Fibroblast of lung (primary cell): ENCODE measurements at regions not wholly inside any gene's neighbourhood (a gene's known extent, or its start where the extent isn't known, plus 50 kb on each side); places are given as distances from the start of the nearest gene placed in this dataset.

Experiments used
- DNase-seq, 2 donors: peaks; one replicate each; pipeline versions ENCODE4 v3.0.0 to v3.0.0-alpha.2; 2010; ENCODE audit warnings: low read depth in 2 of 2
- H2AFZ ChIP-seq: 2 replicates; pipeline ENCODE4 v1.5.1; 2012; ENCODE audit warnings: low read length, control low read depth, inconsistent platforms
- H3K27ac ChIP-seq: 2 replicates; pipeline ENCODE4 v1.5.1; 2011; ENCODE audit warnings: low read length, control low read depth; ENCODE audit not compliant: insufficient read depth
- H3K27me3 ChIP-seq: 2 replicates; pipeline ENCODE4 v1.5.1; 2011; ENCODE audit warnings: mild to moderate bottlenecking, low read length; ENCODE audit not compliant: control insufficient read depth, insufficient read depth
- H3K36me3 ChIP-seq: 2 replicates; pipeline ENCODE4 v1.5.1; 2011; ENCODE audit warnings: low read length; ENCODE audit not compliant: control insufficient read depth, insufficient read depth
- H3K4me1 ChIP-seq: 2 replicates; pipeline ENCODE4 v1.5.1; 2011; ENCODE audit warnings: low read length; ENCODE audit not compliant: control insufficient read depth, insufficient read depth; ENCODE audit errors: extremely low read depth
- H3K4me2 ChIP-seq: 2 replicates; pipeline ENCODE4 v1.5.1; 2011; ENCODE audit warnings: low read length, control low read depth; ENCODE audit not compliant: insufficient read depth; ENCODE audit errors: extremely low read depth
- H3K4me3 ChIP-seq, 4 experiments: fragments of 200-600 bp in 1 of 4; sonication (generic) in 1 of 4; replicated peaks in 1 of 4; 2 replicates each; pipeline ENCODE4 v1.5.1; 2011 to 2016; ENCODE audit warnings: low read length in 4 of 4, low read depth in 3 of 4, mild to moderate bottlenecking in 3 of 4, control low read depth in 2 of 4, inconsistent platforms in 1 of 4, mixed read lengths in 1 of 4; ENCODE audit not compliant: insufficient read depth in 1 of 4; ENCODE audit errors: control extremely low read depth in 1 of 4
- H3K79me2 ChIP-seq: 2 replicates; pipeline ENCODE4 v1.5.1; 2012; ENCODE audit warnings: mild to moderate bottlenecking, low read length, inconsistent platforms; ENCODE audit not compliant: control insufficient read depth, insufficient read depth
- H3K9ac ChIP-seq: 2 replicates; pipeline ENCODE4 v1.5.1; 2011; ENCODE audit warnings: mild to moderate bottlenecking, low read length, control low read depth; ENCODE audit not compliant: insufficient read depth
- H3K9me3 ChIP-seq: 2 replicates; pipeline ENCODE4 v1.5.1; 2012; ENCODE audit warnings: low read depth, low read length; ENCODE audit not compliant: control insufficient read depth, insufficient read depth
- H4K20me1 ChIP-seq: 2 replicates; pipeline ENCODE4 v1.5.1; 2011; ENCODE audit warnings: low read length; ENCODE audit not compliant: control insufficient read depth, insufficient read depth; ENCODE audit errors: extremely low read depth
- EZH2 ChIP-seq: IDR thresholded peaks from 2 replicates; pipeline ENCODE4 v1.5.1; 2012; ENCODE audit warnings: low read length, control low read depth, mild to moderate bottlenecking; ENCODE audit errors: missing control alignments
- TF ChIP-seq, protein P1 (sequence below), 2 donors: IDR thresholded peaks in 1 of 2; conservative IDR thresholded peaks in 1 of 2; 1 replicate in 1 of 2; 2 replicates in 1 of 2; pipeline ENCODE4 v1.5.1; 2011 to 2012; ENCODE audit warnings: low read length in 2 of 2, control low read depth in 1 of 2, inconsistent platforms in 1 of 2, low read depth in 1 of 2, mild to moderate bottlenecking in 1 of 2

DNA sequence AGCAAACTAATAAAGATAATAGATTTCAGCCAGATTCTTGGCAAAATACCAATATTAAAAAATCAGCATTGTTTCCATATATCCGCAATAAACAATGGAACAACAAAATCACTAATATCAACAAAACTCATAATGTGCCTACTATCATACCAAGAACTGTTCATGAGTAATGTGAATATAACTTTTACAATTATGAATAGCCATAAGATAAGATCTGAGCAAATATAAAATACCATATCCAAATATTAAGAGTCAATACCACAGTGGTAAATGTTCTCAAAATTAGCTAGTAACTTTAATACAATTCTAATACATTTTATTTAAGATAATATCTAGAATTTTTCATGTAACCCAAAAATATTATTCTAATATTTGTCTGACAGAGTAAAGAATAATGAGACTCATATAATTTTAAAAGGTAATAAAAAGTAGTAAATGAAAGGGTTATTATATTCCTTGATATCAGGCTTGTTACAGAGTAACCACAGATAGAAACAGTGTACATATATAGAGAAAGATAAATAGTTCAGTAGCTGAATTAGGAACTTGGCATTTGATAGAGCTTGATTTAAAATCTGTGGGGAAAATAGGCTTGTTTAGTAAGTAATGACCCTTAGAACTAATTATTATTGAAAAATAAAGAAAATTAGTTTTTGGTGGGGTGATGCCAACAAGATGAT is 2126.6 kb downstream of the MRPL39 start:
- H3K27ac ChIP-seq: no peak overlapping the region
- H2AFZ ChIP-seq: no peak overlapping the region
- no peak overlapping the region for H3K4me2 ChIP-seq
- no peak overlapping the region for H3K4me3 ChIP-seq
- no peaks in the 10 kb centered on the region for H3K79me2 ChIP-seq
- no peaks in the 10 kb centered on the region for H3K9me3 ChIP-seq
- H4K20me1 ChIP-seq: no peaks in the 10 kb centered on the region
- TF ChIP-seq, protein P1, sequence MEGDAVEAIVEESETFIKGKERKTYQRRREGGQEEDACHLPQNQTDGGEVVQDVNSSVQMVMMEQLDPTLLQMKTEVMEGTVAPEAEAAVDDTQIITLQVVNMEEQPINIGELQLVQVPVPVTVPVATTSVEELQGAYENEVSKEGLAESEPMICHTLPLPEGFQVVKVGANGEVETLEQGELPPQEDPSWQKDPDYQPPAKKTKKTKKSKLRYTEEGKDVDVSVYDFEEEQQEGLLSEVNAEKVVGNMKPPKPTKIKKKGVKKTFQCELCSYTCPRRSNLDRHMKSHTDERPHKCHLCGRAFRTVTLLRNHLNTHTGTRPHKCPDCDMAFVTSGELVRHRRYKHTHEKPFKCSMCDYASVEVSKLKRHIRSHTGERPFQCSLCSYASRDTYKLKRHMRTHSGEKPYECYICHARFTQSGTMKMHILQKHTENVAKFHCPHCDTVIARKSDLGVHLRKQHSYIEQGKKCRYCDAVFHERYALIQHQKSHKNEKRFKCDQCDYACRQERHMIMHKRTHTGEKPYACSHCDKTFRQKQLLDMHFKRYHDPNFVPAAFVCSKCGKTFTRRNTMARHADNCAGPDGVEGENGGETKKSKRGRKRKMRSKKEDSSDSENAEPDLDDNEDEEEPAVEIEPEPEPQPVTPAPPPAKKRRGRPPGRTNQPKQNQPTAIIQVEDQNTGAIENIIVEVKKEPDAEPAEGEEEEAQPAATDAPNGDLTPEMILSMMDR (conservative IDR thresholded peaks at IDR 0.05 in 1 of 2, IDR thresholded peaks at IDR 0.05 in 1 of 2; ENCODE audit: low read depth in 1 of 2, low read length in 2 of 2): no peak
- no peak for TF ChIP-seq EZH2
- H3K9ac ChIP-seq: no peak overlapping the region
- no peaks in the 10 kb centered on the region for H3K27me3 ChIP-seq
- DNase-seq: no peak
- no peaks in the 10 kb centered on the region for H3K36me3 ChIP-seq
- H3K4me1 ChIP-seq: no peaks in the 10 kb centered on the region

DNA sequence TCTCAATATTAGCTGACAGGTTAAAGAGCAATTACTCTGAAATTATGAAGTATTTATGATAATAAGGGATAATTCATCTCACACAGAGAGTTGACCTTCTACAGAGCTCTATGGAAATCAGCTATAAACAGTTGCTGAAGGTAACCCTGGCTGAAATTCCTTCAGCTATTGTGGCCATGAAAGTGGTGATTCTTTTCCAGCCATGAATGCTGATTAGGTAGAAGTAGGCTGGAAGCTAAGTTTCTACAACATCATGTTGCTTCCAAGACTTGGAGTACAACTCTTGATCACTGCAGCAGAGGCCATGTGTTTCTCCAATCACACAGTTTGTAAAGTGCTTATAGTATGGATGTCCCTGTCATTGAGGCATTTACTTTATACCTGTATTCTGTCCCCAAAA is 2128.9 kb downstream of the MRPL39 start:
- no peaks in the 10 kb centered on the region for H3K36me3 ChIP-seq
- no peaks in the 10 kb centered on the region for H3K27me3 ChIP-seq
- no peaks in the 10 kb centered on the region for H3K4me1 ChIP-seq
- no peak overlapping the region for H3K9ac ChIP-seq
- TF ChIP-seq EZH2: no peak
- TF ChIP-seq, protein P1 (conservative IDR thresholded peaks at IDR 0.05 in 1 of 2, IDR thresholded peaks at IDR 0.05 in 1 of 2; ENCODE audit: low read depth in 1 of 2, low read length in 2 of 2): no peak
- H3K4me2 ChIP-seq: no peak overlapping the region
- DNase-seq: no peak
- H3K79me2 ChIP-seq: no peaks in the 10 kb centered on the region
- no peak overlapping the region for H3K4me3 ChIP-seq
- H4K20me1 ChIP-seq: no peaks in the 10 kb centered on the region
- no peaks in the 10 kb centered on the region for H3K9me3 ChIP-seq
- no peak overlapping the region for H3K27ac ChIP-seq
- no peak overlapping the region for H2AFZ ChIP-seq

DNA sequence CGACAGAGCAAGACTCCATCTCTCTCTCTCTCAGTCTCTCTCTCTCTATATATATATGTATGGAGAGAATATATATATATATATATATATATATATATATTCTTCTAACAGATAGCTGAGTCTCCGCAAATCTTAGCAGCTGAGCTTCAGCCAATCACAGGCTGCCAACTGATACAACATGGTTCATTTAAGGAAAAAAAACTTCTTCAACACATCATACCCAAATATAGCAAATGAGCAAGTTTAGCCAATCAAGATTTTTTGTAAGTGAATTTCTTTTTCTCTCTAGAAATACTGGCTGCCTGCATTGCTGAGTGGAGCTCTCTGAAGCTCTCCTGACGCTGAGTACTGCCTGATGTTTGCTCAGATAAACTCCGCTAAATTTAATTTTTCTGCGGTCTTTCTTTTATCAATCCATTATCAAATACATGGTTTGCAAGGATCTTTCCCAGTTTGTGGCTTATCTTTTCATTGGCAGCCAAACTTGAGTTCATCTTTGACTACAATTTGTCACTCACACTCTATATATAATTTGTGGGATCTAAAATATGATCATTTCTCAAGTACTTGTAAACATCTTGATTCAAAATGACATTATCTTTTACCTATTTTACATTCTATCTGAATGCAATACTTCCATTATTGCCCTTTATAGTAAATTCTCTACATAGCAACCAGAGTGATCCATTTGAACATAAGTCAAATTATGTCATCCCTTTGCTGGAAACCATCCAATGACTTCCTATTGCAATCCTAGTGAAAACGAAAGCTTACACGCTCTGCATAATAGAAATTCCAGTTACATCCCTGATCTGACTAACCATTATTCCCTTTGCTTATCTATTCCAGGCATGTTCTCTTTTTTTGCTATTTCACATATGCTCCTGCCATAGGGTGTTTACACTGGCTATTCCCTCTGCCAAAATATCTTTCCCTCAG is 2131.7 kb downstream of the MRPL39 start:
- H3K36me3 ChIP-seq: no peaks in the 10 kb centered on the region
- H4K20me1 ChIP-seq: no peaks in the 10 kb centered on the region
- H3K4me3 ChIP-seq: no peak overlapping the region
- no peaks in the 10 kb centered on the region for H3K79me2 ChIP-seq
- no peak overlapping the region for H3K9ac ChIP-seq
- H3K27ac ChIP-seq: no peak overlapping the region
- no peaks in the 10 kb centered on the region for H3K4me1 ChIP-seq
- H3K4me2 ChIP-seq: no peak overlapping the region
- H3K9me3 ChIP-seq: no peaks in the 10 kb centered on the region
- peak in 1 of 2 donors; percentile 5 for DNase-seq
- H3K27me3 ChIP-seq: no peaks in the 10 kb centered on the region
- TF ChIP-seq EZH2: no peak
- TF ChIP-seq, protein P1 (conservative IDR thresholded peaks at IDR 0.05 in 1 of 2, IDR thresholded peaks at IDR 0.05 in 1 of 2; ENCODE audit: low read depth in 1 of 2, low read length in 2 of 2): no peak
- no peak overlapping the region for H2AFZ ChIP-seq
